ENCODE measurements at regions not wholly inside any gene's neighbourhood (a gene's known extent, or its start where the extent isn't known, plus 50 kb on each side); places are given as distances from the start of the nearest gene placed in this dataset.
"Not testable (repeated sequence)": the region's sequence is repeated elsewhere in the genome, so short reads cannot be mapped to it uniquely, and the experiment has no call there.

- DNase-seq, result no peak
These were observed 155.8 kb downstream of the OAT start for GRCh38 chr10:124262971-124263370.

- DNase-seq, result no peak
These were observed 156.4 kb downstream of the OAT start for GRCh38 chr10:124262234-124262865.

GRCh38 chr10:124259139-124259825, 159.4 kb downstream of the OAT start:
- DNase-seq, result no peak

GRCh38 chr10:124257781-124258180, 160.9 kb downstream of the OAT start:
- DNase-seq, result no peak

- no peak for DNase-seq
These were observed 162.6 kb downstream of the OAT start for GRCh38 chr10:124256151-124256550.

- no peak for DNase-seq
These were observed 162.2 kb upstream of the CHST15 start for GRCh38 chr10:124255556-124255955.

- no peak for DNase-seq
These were observed 161.1 kb upstream of the CHST15 start for GRCh38 chr10:124254490-124254889.

GRCh38 chr10:124253006-124253405, 159.6 kb upstream of the CHST15 start:
- DNase-seq, result no peak

- no peak for DNase-seq
These were observed 158.8 kb upstream of the CHST15 start for GRCh38 chr10:124252097-124252715.

- no peak for DNase-seq
These were observed 158.1 kb upstream of the CHST15 start for GRCh38 chr10:124251317-124252065.

- DNase-seq, result no peak
These were observed 157.1 kb upstream of the CHST15 start for GRCh38 chr10:124250506-124250905.

GRCh38 chr10:124249812-124250432, 156.5 kb upstream of the CHST15 start:
- no peak for DNase-seq

GRCh38 chr10:124249196-124249595, 155.8 kb upstream of the CHST15 start:
- no peak for DNase-seq

- DNase-seq, result no peak
These were observed 155.0 kb upstream of the CHST15 start for GRCh38 chr10:124248056-124249045.

- no peak for DNase-seq
These were observed 152.5 kb upstream of the CHST15 start for GRCh38 chr10:124245806-124246440.

- no peak for DNase-seq
These were observed 151.8 kb upstream of the CHST15 start for GRCh38 chr10:124245191-124245590.

- no peak for DNase-seq
These were observed 151.0 kb upstream of the CHST15 start for GRCh38 chr10:124244256-124244877.

- DNase-seq, result no peak
These were observed 150.3 kb upstream of the CHST15 start for GRCh38 chr10:124243702-124244121.

GRCh38 chr10:124242791-124243190, 149.4 kb upstream of the CHST15 start:
- no peak for DNase-seq

GRCh38 chr10:124242365-124242764, 149.0 kb upstream of the CHST15 start:
- no peak for DNase-seq

- DNase-seq, result not testable (repeated sequence)
These were observed 148.1 kb upstream of the CHST15 start for GRCh38 chr10:124241510-124241909.
